ENCODE measurements at regions not wholly inside any gene's neighbourhood (a gene's known extent, or its start where the extent isn't known, plus 50 kb on each side); places are given as distances from the start of the nearest gene placed in this dataset.

GRCh38 chr12:69059465-69060457 is 126.8 kb upstream of the CPM start:
- Histone ChIP-seq H3K9me3 (no peaks in the 10 kb centered on the region), H3K4me3 (no peak overlapping the region), H3K36me3 (no peaks in the 10 kb centered on the region), H3K4me1 (peaks cover 18 to 49% of the 10 kb centered on the region in 2 donors), H3K27ac (peak overlapping the region in 1 of 2 donors; percentile 28), H3K27me3 (no peaks in the 10 kb centered on the region)
- ATAC-seq (peak; percentile 19), DNase-seq (no peak)
- intact Hi-C loops (cut with DNase I) = loop anchor here in 1 of 2 donors (10.0 kb wide), 1 partner anchor 195 kb away; no protein-coding TSS in a partner anchor
- TF ChIP-seq CTCF (IDR thresholded peaks at IDR 0.05) = no peak

DNA sequence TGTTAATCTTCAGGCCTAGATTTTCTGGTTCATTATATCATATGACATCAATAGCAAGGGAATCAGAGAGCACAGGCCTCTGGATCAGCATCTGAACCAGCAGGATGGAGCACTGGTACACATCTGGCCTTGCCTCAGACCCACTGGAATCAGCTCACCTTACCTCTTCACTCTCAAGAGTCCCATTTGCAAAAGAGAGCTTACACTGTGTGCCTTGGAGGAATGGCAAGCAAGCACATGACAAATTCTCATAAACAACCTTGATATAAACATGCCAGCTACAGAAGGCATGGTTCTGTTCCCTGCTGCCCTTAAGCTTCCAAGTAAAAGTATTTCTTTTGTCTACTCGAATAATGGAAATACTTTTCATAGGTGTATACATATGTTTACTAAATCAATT is 128.6 kb upstream of the CPM start:
- DNase-seq = no peak
- Histone ChIP-seq H3K27ac (peak overlapping the region; percentile 57 to 71), H3K36me3 (no peaks in the 10 kb centered on the region), H3K27me3 (no peaks in the 10 kb centered on the region), H3K4me1 (peaks cover 17 to 38% of the 10 kb centered on the region in 2 donors), H3K9me3 (no peaks in the 10 kb centered on the region), H3K4me3 (no peak overlapping the region)
- no peak for TF ChIP-seq CTCF (IDR thresholded peaks at IDR 0.05)
- intact Hi-C loops (cut with DNase I) = loop anchor here in 1 of 2 donors (10.0 kb wide), 1 partner anchor 197 kb away; no protein-coding TSS in a partner anchor
- ATAC-seq = peak; percentile 70

- Histone ChIP-seq H3K27me3 (no peaks in the 10 kb centered on the region), H3K9me3 (no peaks in the 10 kb centered on the region), H3K4me1 (peaks cover 21 to 38% of the 10 kb centered on the region in 2 donors), H3K4me3 (no peak overlapping the region), H3K27ac (peak overlapping the region; percentile 57 to 71), H3K36me3 (no peaks in the 10 kb centered on the region)
- ATAC-seq (no peak), DNase-seq (no peak)
- TF ChIP-seq CTCF (IDR thresholded peaks at IDR 0.05) = no peak
- intact Hi-C loops (cut with DNase I) = loop anchor here in 1 of 2 donors (10.0 kb wide), 1 partner anchor 198 kb away; no protein-coding TSS in a partner anchor
Observed at GRCh38 chr12:69062621-69063237, 129.8 kb upstream of the CPM start.

DNA sequence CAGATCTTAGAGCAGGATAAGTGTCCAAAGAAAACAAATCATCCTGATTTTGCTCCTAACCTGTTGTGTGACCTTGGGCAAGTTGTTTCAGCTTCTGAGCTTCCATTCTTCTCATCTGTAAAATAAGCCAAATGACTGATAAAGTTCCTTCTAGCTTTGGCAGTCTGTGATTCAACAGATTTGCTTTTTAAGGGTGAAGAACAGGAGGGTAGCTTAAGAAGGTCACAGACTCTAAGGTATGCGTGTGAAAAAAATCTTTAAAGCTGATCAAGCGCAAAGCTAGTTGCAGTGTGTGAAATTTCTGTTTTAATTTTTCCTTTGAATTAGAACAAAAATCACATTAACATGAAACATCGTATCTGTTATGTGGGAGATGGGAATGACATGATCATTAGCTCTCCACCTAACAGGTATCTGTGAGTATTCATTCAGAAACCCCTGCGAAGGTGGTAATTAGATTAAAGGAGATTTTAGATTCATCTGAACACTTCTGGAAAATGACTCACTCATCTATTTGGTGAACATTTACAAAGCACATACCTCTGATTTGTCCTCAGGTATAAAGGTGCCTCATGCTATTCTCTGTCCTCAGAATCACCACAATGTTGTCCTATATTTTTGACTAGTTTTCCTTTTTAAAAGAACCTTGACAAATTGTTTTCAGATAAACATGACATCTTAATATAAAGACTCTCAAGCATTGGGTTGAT is 131.9 kb upstream of the CPM start:
- Histone ChIP-seq H3K9me3 (no peaks in the 10 kb centered on the region), H3K4me3 (no peak overlapping the region), H3K27me3 (no peaks in the 10 kb centered on the region), H3K27ac (no peak overlapping the region), H3K4me1 (peaks cover 21 to 30% of the 10 kb centered on the region in 2 donors), H3K36me3 (no peaks in the 10 kb centered on the region)
- no peak for TF ChIP-seq CTCF (IDR thresholded peaks at IDR 0.05)
- no peak for DNase-seq
- intact Hi-C loops (cut with DNase I) = loop anchor here in 1 of 2 donors (10.0 kb wide), 1 partner anchor 200 kb away; no protein-coding TSS in a partner anchor
- ATAC-seq = no peak
